HG03469 (cell line): ENCODE measurements at regions not wholly inside any gene's neighbourhood (a gene's known extent, or its start where the extent isn't known, plus 50 kb on each side); places are given as distances from the start of the nearest gene placed in this dataset.
"Not testable (repeated sequence)": the region's sequence is repeated elsewhere in the genome, so short reads cannot be mapped to it uniquely, and the experiment has no call there.

Experiments used
- ATAC-seq: cut with Tn5 transposase; IDR thresholded peaks from one replicate; pipeline ENCODE4 v1.9.1; 2021; ENCODE audit warnings: mild to moderate bottlenecking, moderate library complexity, moderate number of reproducible peaks; ENCODE audit not compliant: unreplicated experiment

- no peak for ATAC-seq
Observed at GRCh38 chr13:111491659-111492058, 171.2 kb downstream of the TEX29 start.

DNA sequence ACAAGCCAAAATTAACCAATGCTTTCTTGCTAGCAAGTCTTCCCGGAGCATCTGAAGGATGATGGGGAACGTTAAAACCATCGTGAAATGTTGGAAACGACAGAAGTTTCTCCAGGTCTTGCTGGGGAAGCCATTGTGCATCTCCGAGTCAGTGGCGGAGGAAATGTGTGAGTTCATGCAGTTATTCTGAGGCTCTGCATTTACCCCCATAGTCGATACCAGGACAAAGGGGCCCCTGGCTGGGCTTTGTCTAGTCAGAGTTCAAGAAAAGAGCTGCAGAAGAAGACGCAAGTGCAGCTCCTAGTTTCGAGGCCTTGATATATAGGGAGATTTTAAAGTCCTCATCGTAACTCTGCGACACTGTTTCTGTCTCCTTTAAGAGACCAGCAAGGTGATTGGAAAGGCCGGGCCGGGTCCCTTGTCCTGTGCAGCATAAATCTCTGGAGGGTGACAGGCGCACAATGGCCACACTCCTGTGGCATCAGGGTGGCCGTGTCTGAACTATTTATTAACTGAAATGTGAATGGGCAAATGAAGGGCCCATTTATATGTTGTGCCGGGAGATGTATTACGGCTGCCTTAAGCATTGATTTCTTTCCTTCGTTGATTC is 172.0 kb downstream of the TEX29 start:
- ATAC-seq: no peak

DNA sequence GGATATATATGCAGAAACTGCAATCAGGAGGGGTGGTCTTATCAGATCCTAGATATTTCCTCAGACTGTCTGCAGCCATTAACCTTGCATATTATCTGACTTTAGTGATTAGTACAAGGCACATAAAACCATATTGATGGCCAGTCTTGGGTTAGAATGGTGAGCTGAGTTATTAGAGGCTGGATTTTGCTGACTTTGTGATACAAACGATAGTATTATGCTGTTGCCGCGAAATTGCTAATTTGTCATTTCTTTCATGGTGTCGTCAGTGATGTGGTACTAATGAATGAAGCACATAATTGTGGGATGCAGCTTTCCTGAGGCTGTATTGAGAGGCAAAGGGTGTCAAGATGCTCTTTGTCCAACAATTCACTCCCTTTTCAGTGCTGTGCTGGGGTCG is 172.5 kb downstream of the TEX29 start:
- no peak for ATAC-seq

DNA sequence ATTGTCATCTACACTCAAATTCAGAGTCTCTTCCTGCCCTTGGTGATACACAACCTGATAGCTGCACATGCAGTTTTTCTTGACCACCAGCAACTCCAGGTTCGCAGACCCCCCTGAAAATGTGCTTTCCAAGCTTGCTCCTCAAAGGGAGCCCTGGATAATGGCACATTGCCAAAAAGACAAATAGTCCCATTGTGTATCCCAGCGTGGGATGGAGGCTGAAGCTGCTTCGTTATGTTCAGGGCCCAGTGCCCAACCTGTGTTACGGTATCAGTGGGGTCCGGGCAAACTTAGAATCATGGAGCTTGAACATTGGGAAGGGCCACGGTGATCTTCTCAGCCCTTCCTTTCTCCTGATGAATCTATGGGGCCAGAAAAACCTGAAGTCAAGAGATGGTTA is 173.0 kb downstream of the TEX29 start:
- no peak for ATAC-seq

GRCh38 chr13:111494641-111495040 is 174.2 kb downstream of the TEX29 start:
- no peak for ATAC-seq

DNA sequence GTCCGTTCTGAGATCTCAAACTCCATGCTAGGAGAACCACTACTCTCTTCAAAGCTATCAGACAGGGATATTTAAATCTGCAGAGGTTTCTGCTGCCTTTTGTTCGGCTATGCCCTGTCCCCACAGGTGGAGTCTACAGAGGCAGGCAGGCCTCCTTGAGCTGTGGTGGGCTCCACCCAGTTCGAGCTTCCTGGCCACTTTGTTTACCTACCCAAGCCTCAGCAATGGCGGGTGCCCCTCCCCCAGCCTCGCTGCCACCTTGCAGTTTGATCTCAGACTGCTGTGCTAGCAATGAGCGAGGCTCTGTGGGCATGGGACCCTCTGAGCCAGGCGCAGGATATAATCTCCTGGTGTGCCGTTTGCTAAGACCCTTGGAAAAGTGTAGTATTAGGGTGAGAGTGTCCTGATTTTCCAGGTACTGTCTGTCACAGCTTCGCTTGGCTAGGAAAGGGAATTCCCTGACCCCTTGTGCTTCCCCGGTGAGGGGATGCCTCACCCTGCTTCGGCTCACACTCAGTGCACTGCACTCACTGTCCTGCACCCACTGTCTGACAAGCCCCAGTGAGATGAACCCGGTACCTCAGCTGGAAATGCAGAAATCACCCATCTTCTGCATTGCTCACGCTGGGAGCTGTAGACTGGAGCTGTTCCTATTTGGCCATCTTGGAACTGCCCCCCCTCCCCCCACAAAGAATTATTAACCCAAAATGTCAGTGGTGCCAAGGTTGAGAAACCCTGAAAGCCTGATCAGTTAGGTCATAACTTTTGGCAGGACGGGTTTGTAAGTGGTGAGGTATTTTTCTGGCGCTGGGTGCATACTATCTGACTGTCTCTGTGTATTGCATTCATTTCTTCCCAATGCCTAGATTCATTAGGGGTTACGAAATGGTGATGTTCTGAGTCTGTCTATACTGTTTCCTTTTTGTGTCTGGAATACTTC is 181.4 kb downstream of the TEX29 start:
- ATAC-seq: not testable (repeated sequence)

DNA sequence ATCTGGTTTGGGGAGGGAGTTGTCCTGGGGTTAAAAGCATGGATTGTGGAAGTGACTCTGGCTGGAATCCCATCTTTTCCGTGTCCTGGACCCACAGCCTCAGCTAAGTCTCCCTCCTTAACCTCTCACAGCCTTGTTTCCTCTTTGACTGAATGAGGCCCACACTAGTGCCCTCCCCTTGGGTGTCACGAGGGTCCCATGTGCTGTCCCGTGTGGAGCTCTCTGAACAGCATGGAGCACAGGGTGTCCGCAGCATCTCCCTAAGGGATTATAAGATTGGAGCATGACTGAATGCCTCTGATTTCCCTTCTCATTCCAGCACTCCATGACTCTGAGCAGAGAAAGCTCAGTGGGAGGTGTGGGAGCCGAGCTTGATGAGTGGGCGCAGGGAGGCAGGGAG is 182.5 kb downstream of the TEX29 start:
- no peak for ATAC-seq

- no peak for ATAC-seq
Observed at GRCh38 chr13:111503376-111503775, 182.9 kb downstream of the TEX29 start.

DNA sequence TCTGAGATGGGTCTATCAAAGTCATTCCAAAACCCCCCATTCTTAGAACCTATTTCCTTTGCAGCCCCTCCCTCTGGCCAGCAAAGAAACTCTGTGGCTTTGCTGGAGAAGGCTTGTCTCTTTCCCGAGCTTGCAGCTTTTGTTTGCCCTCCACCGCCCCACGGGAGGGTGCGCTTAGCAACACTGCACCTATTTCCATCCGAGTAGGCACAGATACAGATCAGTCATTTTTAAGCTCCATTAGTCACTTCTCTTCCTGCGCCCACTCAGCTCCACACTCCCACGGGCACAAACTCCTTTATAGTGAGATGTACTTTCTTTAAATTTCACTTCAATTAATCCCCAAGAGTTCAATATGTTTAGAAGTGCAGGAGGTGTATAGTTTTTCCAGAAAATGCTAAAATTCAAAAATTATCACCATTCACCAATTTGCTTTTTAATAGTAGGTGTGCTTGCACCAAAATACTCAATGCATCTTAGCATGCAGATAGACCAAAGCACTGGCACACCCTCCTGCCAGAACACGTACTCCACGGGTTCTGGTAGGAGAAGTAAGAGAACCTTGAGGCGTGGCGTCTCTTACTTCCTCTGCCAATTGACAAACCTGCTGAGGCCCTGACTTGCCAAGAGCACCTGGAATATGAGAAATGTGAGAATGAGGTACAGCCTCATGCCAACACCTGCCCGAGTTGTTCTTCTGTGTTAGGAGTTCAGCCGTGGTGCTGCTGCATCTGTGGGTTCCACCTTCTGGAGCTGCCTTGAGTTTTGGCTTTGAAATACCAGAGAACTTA is 183.7 kb downstream of the TEX29 start:
- ATAC-seq: no peak

- ATAC-seq: no peak
Observed at GRCh38 chr13:111505175-111505777, 184.8 kb downstream of the TEX29 start.

- no peak for ATAC-seq
Observed at GRCh38 chr13:111506125-111506524, 185.7 kb downstream of the TEX29 start.

DNA sequence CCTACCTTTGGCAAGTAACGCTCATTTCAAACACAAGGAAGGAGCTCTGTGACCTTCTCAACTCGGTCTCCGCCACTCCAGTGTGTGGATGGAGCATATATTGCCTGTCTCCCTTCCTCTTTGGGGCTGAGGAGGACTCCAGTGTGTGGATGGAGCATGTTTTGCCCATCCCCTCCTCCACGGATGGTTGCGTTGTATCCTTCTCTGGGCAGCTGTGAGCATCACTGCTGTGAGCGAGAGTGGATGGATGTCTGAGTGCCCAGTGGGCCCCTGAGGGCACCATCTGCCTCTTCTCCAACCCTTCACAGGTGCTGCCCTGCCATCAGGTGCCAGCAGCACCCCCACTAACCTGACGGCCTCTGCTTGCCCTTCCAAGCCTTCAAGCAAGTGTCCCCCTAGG is 186.2 kb downstream of the TEX29 start:
- no peak for ATAC-seq

- no peak for ATAC-seq
Observed at GRCh38 chr13:111508164-111508870, 187.9 kb downstream of the TEX29 start.

GRCh38 chr13:111508902-111509509 is 188.6 kb downstream of the TEX29 start:
- no peak for ATAC-seq

DNA sequence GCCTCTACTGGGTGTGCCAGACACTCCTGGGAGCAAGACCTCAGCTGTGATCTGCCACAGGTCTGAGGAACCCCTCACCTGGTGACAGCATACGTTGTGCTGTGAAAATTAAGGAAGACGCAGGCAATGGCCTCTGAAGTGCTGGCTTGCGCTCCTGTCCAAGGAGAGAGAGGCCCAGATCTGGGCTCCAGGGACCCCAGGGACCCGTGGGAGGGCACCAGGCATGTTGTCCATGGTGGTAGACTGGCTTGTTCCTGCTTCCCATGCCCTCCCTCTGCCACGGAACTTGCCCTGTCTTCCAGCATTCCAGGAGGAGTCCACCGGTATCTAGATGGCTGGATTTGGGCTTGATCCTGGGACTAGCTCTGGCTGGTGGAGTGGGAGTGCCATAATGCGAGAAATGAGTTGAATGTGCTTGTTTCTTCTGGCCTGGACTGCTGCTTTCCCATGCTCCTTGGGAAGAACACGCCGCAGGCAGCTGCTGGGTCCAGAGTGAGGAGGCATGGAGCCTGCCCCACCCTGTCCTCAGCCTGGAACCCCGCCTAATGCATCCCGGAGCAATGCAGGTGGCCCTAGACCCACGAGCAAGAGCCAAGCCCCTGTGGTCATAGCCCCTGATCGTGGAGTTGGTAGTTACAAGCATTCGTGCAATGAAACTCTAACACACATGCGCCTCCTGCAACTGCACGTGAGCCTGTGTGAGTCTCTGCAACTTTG is 190.2 kb downstream of the TEX29 start:
- no peak for ATAC-seq

DNA sequence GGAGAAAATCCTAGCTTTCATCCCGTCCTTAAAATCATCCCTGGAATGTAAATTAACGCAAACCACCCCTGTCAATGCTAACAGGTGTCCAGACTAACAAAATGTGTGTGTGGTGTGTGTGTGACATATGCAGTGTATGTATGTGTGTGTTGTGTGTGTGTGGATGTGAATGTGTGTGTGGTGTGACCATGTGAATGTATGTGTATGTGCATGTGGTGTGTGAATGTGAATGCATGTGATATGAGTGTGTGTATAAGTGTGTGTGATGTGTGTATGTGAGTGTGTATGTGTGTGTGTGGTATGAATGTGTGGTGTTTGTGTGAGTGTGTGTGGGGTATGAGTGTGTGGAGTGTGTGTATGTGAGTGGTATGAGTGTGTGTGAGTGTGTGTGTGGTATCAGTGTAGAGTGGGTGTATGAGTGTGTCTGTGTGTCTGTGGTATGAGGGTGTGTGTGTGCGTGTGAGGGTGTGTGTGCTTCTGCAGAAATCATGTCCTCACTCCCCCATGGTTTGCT is 190.8 kb downstream of the TEX29 start:
- ATAC-seq: no peak

DNA sequence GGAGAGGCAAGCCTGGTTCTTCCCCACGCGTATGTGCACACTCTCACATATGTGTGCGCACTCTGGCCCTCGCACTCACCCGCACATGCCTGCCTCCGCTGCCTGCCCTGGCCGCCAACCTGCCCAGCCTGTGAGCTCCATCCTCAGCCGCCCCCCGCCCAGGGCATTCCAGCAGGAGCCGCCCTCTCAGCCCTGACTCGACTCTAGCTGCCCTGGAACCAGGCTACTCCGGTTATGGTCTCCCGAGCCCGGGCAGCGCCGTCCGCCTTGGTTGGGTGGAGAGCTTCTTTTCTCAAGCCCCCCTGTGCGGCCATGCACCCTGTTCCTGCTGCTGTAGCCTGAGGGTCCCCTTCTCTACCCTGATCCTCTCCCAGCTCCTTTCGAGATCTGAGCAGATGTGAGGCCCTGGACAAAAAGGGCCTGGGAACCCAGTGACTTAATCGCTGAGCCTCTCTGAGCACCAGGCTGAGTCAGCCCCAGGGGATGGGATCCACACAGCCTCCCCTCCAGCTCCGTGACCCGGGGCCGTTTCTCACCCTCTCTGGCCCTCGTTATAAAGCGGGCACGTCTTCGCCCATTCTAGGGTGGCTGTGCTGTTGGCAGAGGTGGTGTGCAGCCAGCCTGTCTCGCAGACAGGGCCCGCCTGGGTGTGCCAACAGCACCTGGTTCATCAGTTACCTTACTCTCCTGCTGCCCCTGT is 191.5 kb downstream of the TEX29 start:
- no peak for ATAC-seq

- no peak for ATAC-seq
Observed at GRCh38 chr13:111512707-111513106, 192.3 kb downstream of the TEX29 start.
